ENCODE measurements at regions not wholly inside any gene's neighbourhood (a gene's known extent, or its start where the extent isn't known, plus 50 kb on each side); places are given as distances from the start of the nearest gene placed in this dataset.

DNA sequence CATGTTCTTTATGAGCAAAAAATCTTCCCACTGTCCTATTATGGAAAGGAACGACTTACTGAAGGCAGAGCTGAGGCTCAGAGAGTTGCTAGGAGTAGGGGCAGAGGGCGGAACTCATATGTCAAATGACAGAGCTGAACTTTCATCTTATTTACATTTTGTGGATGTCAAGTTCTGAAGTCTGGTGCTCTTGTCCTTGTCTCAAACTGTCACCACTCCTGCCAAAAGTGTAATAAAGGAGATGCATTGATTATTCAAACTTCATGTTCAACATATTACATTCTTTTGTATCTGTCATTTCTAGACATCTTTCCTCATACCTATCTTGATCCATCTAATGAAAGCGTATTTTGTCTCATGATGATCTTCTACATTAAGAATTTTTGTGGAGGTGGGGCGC is 57.1 kb upstream of the C11orf87 start:
- DNase-seq (ENCODE audit: low spot score): no peak

GRCh38 chr11:109371444-109372176 is 50.4 kb upstream of the C11orf87 start:
- DNase-seq (ENCODE audit: low spot score): no peak

Measured in LoVo (cell line).